HG02840 (cell line): ENCODE measurements at regions not wholly inside any gene's neighbourhood (a gene's known extent, or its start where the extent isn't known, plus 50 kb on each side); places are given as distances from the start of the nearest gene placed in this dataset.

Experiments
- ATAC-seq: cut with Tn5 transposase; IDR thresholded peaks from one replicate; pipeline ENCODE4 v1.9.1; 2021; ENCODE audit warnings: mild to moderate bottlenecking, moderate library complexity, moderate number of reproducible peaks; ENCODE audit not compliant: unreplicated experiment, low FRiP score

GRCh38 chr9:124205686-124206352, 51.9 kb upstream of the NEK6 start:
- no peak for ATAC-seq

- ATAC-seq: no peak
These were observed 51.4 kb upstream of the NEK6 start for GRCh38 chr9:124206391-124206790.
